CD4-positive, alpha-beta T cell (primary cell): ENCODE measurements at regions not wholly inside any gene's neighbourhood (a gene's known extent, or its start where the extent isn't known, plus 50 kb on each side); places are given as distances from the start of the nearest gene placed in this dataset.

ENCODE experiments used
- ATAC-seq: fragments of 200-7000 bp; cut with Tn5 transposase; one replicate; pipeline ENCODE4 v1.10.0; 2022; ENCODE audit warnings: mild to moderate bottlenecking; ENCODE audit not compliant: poor library complexity
- CTCF ChIA-PET: fragments of 350-600 bp; sonication (Branson Sonifier 250); formaldehyde crosslinking; loops from one replicate; lab custom pipeline; 2021; ENCODE audit warnings: antibody characterized with exemption, inconsistent platforms; lab: Charles Lee
- POLR2A ChIA-PET: fragments of 350-600 bp; sonication (Branson Sonifier 250); formaldehyde crosslinking; loops from one replicate; lab custom pipeline; 2021; ENCODE audit warnings: antibody characterized with exemption, inconsistent platforms; lab: Charles Lee
- DNase-seq, 14 experiments: peaks; one replicate each; pipeline ENCODE4 v3.0.0-alpha.2; 2013 to 2020; ENCODE audit warnings: mixed read lengths in 2 of 14
- H3K27ac ChIP-seq, 2 donors: one replicate each; pipeline versions ENCODE4 v1.5.1 to v1.7.0; 2013; ENCODE audit warnings: low read length in 2 of 2, low read depth in 1 of 2, mild to moderate bottlenecking in 1 of 2
- H3K27me3 ChIP-seq, 2 experiments: 1 replicate in 1 of 2; 2 replicates in 1 of 2; pipeline versions ENCODE4 v1.6.1 to v1.7.0; 2013; ENCODE audit warnings: low read length in 2 of 2, control low read depth in 1 of 2, mild to moderate bottlenecking in 1 of 2, moderate library complexity in 1 of 2; ENCODE audit not compliant: insufficient read depth in 2 of 2, control insufficient read depth in 1 of 2
- H3K36me3 ChIP-seq: one replicate; pipeline ENCODE4 v1.6.1; 2013; ENCODE audit warnings: low read length, control low read depth; ENCODE audit not compliant: insufficient read depth
- H3K4me1 ChIP-seq: one replicate; pipeline ENCODE4 v1.6.1; 2013; ENCODE audit warnings: low read length, control low read depth; ENCODE audit not compliant: insufficient read depth
- H3K4me3 ChIP-seq: one replicate; pipeline ENCODE4 v1.5.1; 2013; ENCODE audit warnings: mild to moderate bottlenecking, low read length, moderate library complexity
- H3K9me3 ChIP-seq, 2 experiments: 1 replicate in 1 of 2; 2 replicates in 1 of 2; pipeline versions ENCODE4 v1.6.1 to v1.7.0; 2013; ENCODE audit warnings: low read length in 2 of 2, mild to moderate bottlenecking in 2 of 2, control low read depth in 1 of 2, moderate library complexity in 1 of 2; ENCODE audit not compliant: control insufficient read depth in 1 of 2, insufficient read depth in 1 of 2
- H3K27ac Mint-ChIP-seq: one replicate; pipeline ENCODE4 v1.8.0; 2020; ENCODE audit warnings: mixed read lengths
- H3K27me3 Mint-ChIP-seq: one replicate; pipeline ENCODE4 v1.8.0; 2021; ENCODE audit warnings: mixed read lengths
- H3K36me3 Mint-ChIP-seq: one replicate; pipeline ENCODE4 v1.8.0; 2021; ENCODE audit warnings: low read depth, mixed read lengths
- H3K4me1 Mint-ChIP-seq: one replicate; pipeline ENCODE4 v1.8.0; 2021; ENCODE audit warnings: low read depth, mixed read lengths
- H3K4me3 Mint-ChIP-seq: one replicate; pipeline ENCODE4 v1.8.0; 2020; ENCODE audit warnings: mild to moderate bottlenecking, mixed read lengths
- H3K9me3 Mint-ChIP-seq: one replicate; pipeline ENCODE4 v1.8.0; 2020; ENCODE audit warnings: mixed read lengths
- CTCF ChIP-seq: fragments of 200-600 bp; IDR thresholded peaks from one replicate; pipeline ENCODE4 v1.8.0; 2022; ENCODE audit warnings: antibody characterized with exemption, mild to moderate bottlenecking
- intact Hi-C, 2 experiments: fragments of 100-400 bp; cut with DNase I in 1 of 2; cut with micrococcal nuclease in 1 of 2; formaldehyde crosslinking; loops; one replicate each; pipeline versions ENCODE4 v1.15.1 to v1.9.0; 2023 to 2025; cut with DNase I, micrococcal nuclease

DNA sequence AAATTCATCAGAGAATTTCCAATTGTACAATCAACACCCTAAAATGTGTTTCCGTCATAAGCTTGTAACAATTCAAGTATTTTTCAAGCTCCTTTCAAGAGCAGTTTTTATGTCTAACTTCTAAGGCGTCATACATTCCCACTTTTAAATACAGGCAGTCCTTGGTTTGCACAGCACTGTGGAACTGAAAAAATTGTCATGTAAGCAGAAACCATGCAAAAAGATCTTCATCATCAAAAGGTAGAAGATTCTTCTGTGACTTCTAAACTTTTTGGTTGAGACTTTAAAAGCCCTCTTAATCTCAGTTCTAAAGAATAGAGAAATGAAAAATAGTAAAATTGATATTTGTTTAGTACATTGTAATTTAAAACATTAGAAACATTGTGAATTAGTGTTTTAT lies 315.6 kb downstream of the TPBG start:
- Mint-ChIP-seq H3K36me3 (no peaks in the 10 kb centered on the region), H3K4me1 (no peaks in the 10 kb centered on the region), H3K9me3 (peaks cover 15% of the 10 kb centered on the region), H3K27ac (no peak overlapping the region), H3K4me3 (no peak overlapping the region), H3K27me3 (no peaks in the 10 kb centered on the region)
- no peaks in the 10 kb centered on the region for H3K36me3 ChIP-seq
- no peak for DNase-seq
- H3K9me3 ChIP-seq = peaks cover 0 to 10% of the 10 kb centered on the region in 2 experiments
- H3K4me1 ChIP-seq = no peaks in the 10 kb centered on the region
- no peak for TF ChIP-seq CTCF
- no peak for ATAC-seq
- intact Hi-C loops = no loop called here
- CTCF ChIA-PET = no interaction called here
- H3K27ac ChIP-seq = no peak overlapping the region
- POLR2A ChIA-PET = no interaction called here
- H3K27me3 ChIP-seq = no peaks in the 10 kb centered on the region
- no peak overlapping the region for H3K4me3 ChIP-seq

GRCh38 chr6:82680192-82680591 lies 316.6 kb downstream of the TPBG start:
- Histone ChIP-seq H3K27ac (no peak overlapping the region), H3K27me3 (no peaks in the 10 kb centered on the region), H3K4me1 (no peaks in the 10 kb centered on the region), H3K9me3 (peaks cover 0 to 10% of the 10 kb centered on the region in 2 experiments), H3K36me3 (no peaks in the 10 kb centered on the region), H3K4me3 (no peak overlapping the region)
- Mint-ChIP-seq H3K4me3 (no peak overlapping the region), H3K36me3 (no peaks in the 10 kb centered on the region), H3K9me3 (peaks cover 12% of the 10 kb centered on the region), H3K4me1 (no peaks in the 10 kb centered on the region), H3K27ac (no peak overlapping the region), H3K27me3 (no peaks in the 10 kb centered on the region)
- DNase-seq (no peak), ATAC-seq (no peak)
- CTCF ChIA-PET = no interaction called here
- TF ChIP-seq CTCF = no peak
- POLR2A ChIA-PET = no interaction called here
- intact Hi-C loops = no loop called here

DNA sequence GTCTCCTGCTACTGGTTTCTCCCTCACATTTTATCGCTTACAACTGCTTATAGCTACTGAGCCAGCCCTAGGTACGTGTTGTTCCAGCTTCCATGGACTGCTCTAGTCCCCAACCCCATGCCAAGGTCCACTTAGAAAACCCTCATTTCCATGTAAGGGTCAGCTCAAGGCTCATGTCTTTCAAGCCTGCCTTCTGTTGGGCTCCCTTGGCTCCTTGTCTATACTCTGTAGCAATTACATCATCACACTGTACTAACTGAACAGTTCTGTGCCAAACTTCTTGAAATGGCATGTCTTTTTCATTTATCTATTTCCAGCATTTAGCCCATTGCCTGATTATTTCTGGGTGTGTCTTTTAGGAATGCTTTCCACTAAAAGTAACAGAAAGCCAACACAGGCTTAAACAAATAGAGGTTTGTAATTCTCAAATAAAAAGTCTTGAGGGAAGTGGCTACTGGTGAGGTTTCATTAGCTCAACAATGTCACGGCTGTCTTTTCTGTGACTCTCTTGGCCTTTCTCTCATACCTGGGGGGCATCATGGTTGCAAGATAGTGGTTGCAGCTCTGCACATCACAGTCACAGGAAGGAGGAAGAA lies 317.6 kb downstream of the TPBG start:
- POLR2A ChIA-PET = no interaction called here

More for the DNA sequence above, 317.6 kb downstream of the TPBG start:
- Histone ChIP-seq H3K4me3 (no peak overlapping the region), H3K36me3 (no peaks in the 10 kb centered on the region), H3K27me3 (no peaks in the 10 kb centered on the region), H3K4me1 (no peaks in the 10 kb centered on the region), H3K9me3 (peaks cover 0 to 10% of the 10 kb centered on the region in 2 experiments), H3K27ac (no peak overlapping the region)
- DNase-seq (no peak), ATAC-seq (no peak)
- Mint-ChIP-seq H3K4me3 (no peak overlapping the region), H3K9me3 (peaks cover 12% of the 10 kb centered on the region), H3K4me1 (no peaks in the 10 kb centered on the region), H3K27me3 (no peaks in the 10 kb centered on the region), H3K27ac (no peak overlapping the region), H3K36me3 (no peaks in the 10 kb centered on the region)
- CTCF ChIA-PET = no interaction called here
- TF ChIP-seq CTCF = no peak
- intact Hi-C loops = no loop called here
